SHP77 treated with DMSO at 0.1 percent for 48 hours (cell line): ENCODE measurements at regions not wholly inside any gene's neighbourhood (a gene's known extent, or its start where the extent isn't known, plus 50 kb on each side); places are given as distances from the start of the nearest gene placed in this dataset.
"Not testable (repeated sequence)": the region's sequence is repeated elsewhere in the genome, so short reads cannot be mapped to it uniquely, and the experiment has no call there.

Experiments used
- DNase-seq: peaks from one replicate; lab custom pipeline; 2025; lab: John Stamatoyannopoulos, UW

- DNase-seq = not testable (repeated sequence)
Measured at GRCh38 chr6:8832695-8833094, 397.4 kb upstream of the SLC35B3 start.

GRCh38 chr6:8831366-8832152 is 396.2 kb upstream of the SLC35B3 start:
- DNase-seq = no peak

- DNase-seq = no peak
Measured at GRCh38 chr6:8830794-8831193, 395.4 kb upstream of the SLC35B3 start.

- no peak for DNase-seq
Measured at GRCh38 chr6:8829796-8830195, 394.5 kb upstream of the SLC35B3 start.

GRCh38 chr6:8829296-8829695 is 394.0 kb upstream of the SLC35B3 start:
- no peak for DNase-seq

GRCh38 chr6:8828376-8828775 is 393.0 kb upstream of the SLC35B3 start:
- no peak for DNase-seq

GRCh38 chr6:8825726-8826125 is 390.4 kb upstream of the SLC35B3 start:
- DNase-seq = no peak

- no peak for DNase-seq
Measured at GRCh38 chr6:8821981-8822381, 386.6 kb upstream of the SLC35B3 start.

- no peak for DNase-seq
Measured at GRCh38 chr6:8820313-8820712, 385.0 kb upstream of the SLC35B3 start.

- DNase-seq = no peak
Measured at GRCh38 chr6:8819446-8819845, 384.1 kb upstream of the SLC35B3 start.

- no peak for DNase-seq
Measured at GRCh38 chr6:8814440-8815000, 379.2 kb upstream of the SLC35B3 start.

GRCh38 chr6:8810325-8810724 is 375.0 kb upstream of the SLC35B3 start:
- DNase-seq = no peak

GRCh38 chr6:8809662-8810061 is 374.3 kb upstream of the SLC35B3 start:
- DNase-seq = no peak

- no peak for DNase-seq
Measured at GRCh38 chr6:8803181-8803760, 367.9 kb upstream of the SLC35B3 start.

- not testable (repeated sequence) for DNase-seq
Measured at GRCh38 chr6:8802397-8802796, 367.1 kb upstream of the SLC35B3 start.

- DNase-seq = no peak
Measured at GRCh38 chr6:8794420-8794819, 359.1 kb upstream of the SLC35B3 start.

- no peak for DNase-seq
Measured at GRCh38 chr6:8789878-8790277, 354.5 kb upstream of the SLC35B3 start.

- no peak for DNase-seq
Measured at GRCh38 chr6:8785223-8785622, 349.9 kb upstream of the SLC35B3 start.

- no peak for DNase-seq
Measured at GRCh38 chr6:8783191-8783590, 347.8 kb upstream of the SLC35B3 start.

- DNase-seq = no peak
Measured at GRCh38 chr6:8780653-8781052, 345.3 kb upstream of the SLC35B3 start.

GRCh38 chr6:8764733-8765132 is 329.4 kb upstream of the SLC35B3 start:
- no peak for DNase-seq

GRCh38 chr6:8760951-8761350 is 325.6 kb upstream of the SLC35B3 start:
- DNase-seq = no peak

GRCh38 chr6:8758412-8758811 is 323.1 kb upstream of the SLC35B3 start:
- DNase-seq = no peak

GRCh38 chr6:8750627-8751026 is 315.3 kb upstream of the SLC35B3 start:
- no peak for DNase-seq
